B cell (primary cell): ENCODE measurements at regions not wholly inside any gene's neighbourhood (a gene's known extent, or its start where the extent isn't known, plus 50 kb on each side); places are given as distances from the start of the nearest gene placed in this dataset.

Experiments
- ATAC-seq: fragments of 200-7000 bp; cut with Tn5 transposase; one replicate; pipeline ENCODE4 v1.10.0; 2021; ENCODE audit warnings: low read depth, mild to moderate bottlenecking, moderate number of reproducible peaks, moderate library complexity
- CTCF ChIA-PET: fragments of 350-600 bp; sonication (Branson Sonifier 250); formaldehyde crosslinking; loops from one replicate; lab custom pipeline; 2021; ENCODE audit warnings: antibody characterized with exemption, inconsistent platforms; lab: Charles Lee
- POLR2A ChIA-PET: fragments of 350-600 bp; sonication (Branson Sonifier 250); formaldehyde crosslinking; loops from one replicate; lab custom pipeline; 2021; ENCODE audit warnings: antibody characterized with exemption; lab: Charles Lee
- DNase-seq: peaks from one replicate; pipeline ENCODE4 v3.0.0; 2013
- H2AFZ ChIP-seq: 2 replicates; pipeline ENCODE4 v1.6.1; 2012; ENCODE audit warnings: mild to moderate bottlenecking, low read depth, low read length; ENCODE audit not compliant: insufficient read depth, poor library complexity, severe bottlenecking
- H3K27ac ChIP-seq, 2 donors: 1 replicate in 1 of 2; 2 replicates in 1 of 2; pipeline ENCODE4 v1.5.1; 2012 to 2013; ENCODE audit warnings: low read length in 2 of 2, mild to moderate bottlenecking in 2 of 2, moderate library complexity in 1 of 2
- H3K27me3 ChIP-seq, 4 experiments: fragments of 200-600 bp in 1 of 4; sonication (generic) in 1 of 4; replicated peaks in 1 of 4; 1 replicate in 2 of 4; 2 replicates in 2 of 4; pipeline versions ENCODE4 v1.6.1 to v1.7.0; 2013 to 2016; ENCODE audit warnings: low read length in 3 of 4, mild to moderate bottlenecking in 2 of 4, mixed read lengths in 1 of 4, moderate library complexity in 1 of 4; ENCODE audit not compliant: insufficient read depth in 4 of 4, control insufficient read depth in 3 of 4; ENCODE audit errors: control extremely low read depth in 1 of 4
- H3K36me3 ChIP-seq, 2 experiments: replicated peaks in 1 of 2; 1 replicate in 1 of 2; 2 replicates in 1 of 2; pipeline versions ENCODE4 v1.6.1 to v1.7.1; 2013; ENCODE audit warnings: low read length in 1 of 2; ENCODE audit not compliant: insufficient read depth in 2 of 2, control insufficient read depth in 1 of 2; ENCODE audit errors: control extremely low read depth in 1 of 2, extremely low read depth in 1 of 2
- H3K4me1 ChIP-seq, 2 donors: fragments of 200-600 bp in 1 of 2; sonication (generic) in 1 of 2; 1 replicate in 1 of 2; 2 replicates in 1 of 2; pipeline versions ENCODE4 v1.5.1 to v1.6.1; 2013 to 2017; ENCODE audit warnings: low read length in 2 of 2; ENCODE audit not compliant: control insufficient read depth in 2 of 2, insufficient read depth in 2 of 2
- H3K4me2 ChIP-seq: replicated peaks from 2 replicates; pipeline ENCODE3; 2012; ENCODE audit warnings: mild to moderate bottlenecking, low read depth, low read length; ENCODE audit not compliant: poor library complexity, severe bottlenecking
- H3K4me3 ChIP-seq, 5 experiments: fragments of 200-600 bp in 1 of 5; sonication (generic) in 1 of 5; 1 replicate in 3 of 5; 2 replicates in 2 of 5; pipeline versions ENCODE4 v1.5.1 to v1.7.0; 2011 to 2016; ENCODE audit warnings: low read length in 4 of 5, mild to moderate bottlenecking in 4 of 5, low read depth in 2 of 5, control low read depth in 1 of 5, moderate library complexity in 1 of 5; ENCODE audit not compliant: insufficient read depth in 1 of 5; ENCODE audit errors: control extremely low read depth in 1 of 5, extremely low read depth in 1 of 5
- H3K79me2 ChIP-seq: fragments of 200-600 bp; sonication (generic); one replicate; pipeline ENCODE4 v1.6.0; 2016; ENCODE audit warnings: low read length; ENCODE audit not compliant: control insufficient read depth, insufficient read depth
- H3K9ac ChIP-seq: fragments of 200-600 bp; sonication (generic); 2 replicates; pipeline ENCODE4 v1.6.1; 2017; ENCODE audit warnings: mild to moderate bottlenecking, low read length, moderate library complexity
- H3K9me3 ChIP-seq, 3 donors: one replicate each; pipeline versions ENCODE4 v1.6.1 to v1.7.1; 2013; ENCODE audit warnings: low read length in 2 of 3; ENCODE audit not compliant: control insufficient read depth in 2 of 3, insufficient read depth in 1 of 3; ENCODE audit errors: control extremely low read depth in 1 of 3
- H4K20me1 ChIP-seq: 2 replicates; pipeline ENCODE4 v1.6.0; 2012; ENCODE audit warnings: mild to moderate bottlenecking, low read length; ENCODE audit not compliant: insufficient read depth, control insufficient read depth, poor library complexity, severe bottlenecking
- H3K27ac Mint-ChIP-seq: one replicate; pipeline ENCODE4 v1.8.0; 2021; ENCODE audit warnings: mixed read lengths
- H3K27me3 Mint-ChIP-seq: one replicate; pipeline ENCODE4 v1.8.0; 2021; ENCODE audit warnings: mixed read lengths
- H3K4me1 Mint-ChIP-seq: one replicate; pipeline ENCODE4 v1.8.0; 2021; ENCODE audit warnings: mixed read lengths
- H3K4me3 Mint-ChIP-seq: one replicate; pipeline ENCODE4 v1.8.0; 2021; ENCODE audit warnings: mixed read lengths
- H3K9me3 Mint-ChIP-seq: one replicate; pipeline ENCODE4 v1.8.0; 2022; ENCODE audit warnings: mixed read lengths; ENCODE audit not compliant: insufficient read depth
- EZH2 ChIP-seq: IDR thresholded peaks from 2 replicates; pipeline ENCODE4 v1.6.1; 2012; ENCODE audit warnings: borderline replicate concordance, low read depth, mild to moderate bottlenecking, moderate library complexity, low read length; ENCODE audit not compliant: insufficient read depth, poor library complexity, severe bottlenecking
- WGBS: methylation state at CpG from one replicate; pipeline ENCODE4 v1.1.5; 2013; ENCODE audit warnings: missing lambda C conversion rate; ENCODE audit not compliant: insufficient coverage; 5-methylcytosine and 5-hydroxymethylcytosine counted together
- intact Hi-C: fragments of 100-400 bp; cut with micrococcal nuclease; formaldehyde crosslinking; loops from one replicate; pipeline ENCODE4 v1.10.0; 2022
- TF ChIP-seq, protein P1 (sequence below): fragments of 200-600 bp; IDR thresholded peaks from one replicate; pipeline ENCODE4 v1.8.0; 2022; ENCODE audit warnings: antibody characterized with exemption, mild to moderate bottlenecking

- Mint-ChIP-seq H3K27me3 (peaks cover 58% of the 10 kb centered on the region), H3K27ac (no peak overlapping the region), H3K9me3 (no peaks in the 10 kb centered on the region), H3K4me1 (peaks cover 4% of the 10 kb centered on the region), H3K4me3 (no peak overlapping the region)
- Histone ChIP-seq H3K27me3 (peaks cover 0 to 34% (median 8%) of the 10 kb centered on the region in 4 experiments), H3K36me3 (no peaks in the 10 kb centered on the region), H3K4me3 (no peak overlapping the region), H2AFZ (no peak overlapping the region), H3K9me3 (peaks cover 0 to 1% (median 0%) of the 10 kb centered on the region in 3 donors), H3K4me1 (no peaks in the 10 kb centered on the region), H3K9ac (no peak overlapping the region), H3K4me2 (no peak overlapping the region), H3K27ac (no peak overlapping the region), H4K20me1 (no peaks in the 10 kb centered on the region), H3K79me2 (no peaks in the 10 kb centered on the region)
- 84% methylated on average over 4 of the region's 5 CpGs for WGBS
- ChIA-PET POLR2A (no interaction called here), CTCF (no interaction called here)
- TF ChIP-seq, protein P1, sequence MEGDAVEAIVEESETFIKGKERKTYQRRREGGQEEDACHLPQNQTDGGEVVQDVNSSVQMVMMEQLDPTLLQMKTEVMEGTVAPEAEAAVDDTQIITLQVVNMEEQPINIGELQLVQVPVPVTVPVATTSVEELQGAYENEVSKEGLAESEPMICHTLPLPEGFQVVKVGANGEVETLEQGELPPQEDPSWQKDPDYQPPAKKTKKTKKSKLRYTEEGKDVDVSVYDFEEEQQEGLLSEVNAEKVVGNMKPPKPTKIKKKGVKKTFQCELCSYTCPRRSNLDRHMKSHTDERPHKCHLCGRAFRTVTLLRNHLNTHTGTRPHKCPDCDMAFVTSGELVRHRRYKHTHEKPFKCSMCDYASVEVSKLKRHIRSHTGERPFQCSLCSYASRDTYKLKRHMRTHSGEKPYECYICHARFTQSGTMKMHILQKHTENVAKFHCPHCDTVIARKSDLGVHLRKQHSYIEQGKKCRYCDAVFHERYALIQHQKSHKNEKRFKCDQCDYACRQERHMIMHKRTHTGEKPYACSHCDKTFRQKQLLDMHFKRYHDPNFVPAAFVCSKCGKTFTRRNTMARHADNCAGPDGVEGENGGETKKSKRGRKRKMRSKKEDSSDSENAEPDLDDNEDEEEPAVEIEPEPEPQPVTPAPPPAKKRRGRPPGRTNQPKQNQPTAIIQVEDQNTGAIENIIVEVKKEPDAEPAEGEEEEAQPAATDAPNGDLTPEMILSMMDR, result no peak
- TF ChIP-seq EZH2, result no peak
- no peak for DNase-seq
- intact Hi-C loops, result no loop called here
- no peak for ATAC-seq
Observed at GRCh38 chr14:103216857-103217256, 93.6 kb downstream of the TNFAIP2 start.

DNA sequence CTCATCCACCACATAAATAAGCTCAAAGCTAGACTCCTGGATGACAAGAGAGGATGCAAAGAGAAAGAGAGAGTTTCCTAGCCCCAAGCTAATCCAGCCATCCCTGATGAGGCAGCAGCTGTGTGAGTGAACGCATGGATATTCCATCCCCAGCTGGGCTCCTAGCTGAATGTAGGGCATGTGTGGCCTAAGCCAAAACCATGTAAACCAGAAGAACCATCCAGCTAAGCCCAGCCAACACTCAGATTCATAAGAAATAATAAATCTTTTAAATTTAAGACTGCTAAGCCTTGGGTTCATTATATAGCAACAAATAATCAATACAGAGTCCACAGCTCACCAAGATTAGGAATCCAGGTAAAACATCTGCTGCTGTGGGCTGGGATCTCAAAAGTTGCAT lies 94.3 kb downstream of the TNFAIP2 start:
- Mint-ChIP-seq H3K9me3 (no peaks in the 10 kb centered on the region), H3K27me3 (peaks cover 57% of the 10 kb centered on the region), H3K4me3 (no peak overlapping the region), H3K27ac (no peak overlapping the region), H3K4me1 (peaks cover 4% of the 10 kb centered on the region)
- Histone ChIP-seq H2AFZ (no peak overlapping the region), H3K4me1 (no peaks in the 10 kb centered on the region), H3K27ac (no peak overlapping the region), H3K27me3 (peaks cover 0 to 40% (median 7%) of the 10 kb centered on the region in 4 experiments), H3K79me2 (no peaks in the 10 kb centered on the region), H3K4me2 (no peak overlapping the region), H3K9me3 (peaks cover 0 to 4% (median 0%) of the 10 kb centered on the region in 3 donors), H3K36me3 (no peaks in the 10 kb centered on the region), H3K4me3 (no peak overlapping the region), H4K20me1 (no peaks in the 10 kb centered on the region), H3K9ac (no peak overlapping the region)
- WGBS, result 89% methylated on average over 1 of the region's 1 CpG
- TF ChIP-seq EZH2, result no peak
- TF ChIP-seq, protein P1, result no peak
- POLR2A ChIA-PET, result no interaction called here
- no peak for ATAC-seq
- CTCF ChIA-PET, result no interaction called here
- intact Hi-C loops, result no loop called here
- no peak for DNase-seq
